Breast epithelium (tissue), 3 donors: ENCODE measurements at regions not wholly inside any gene's neighbourhood (a gene's known extent, or its start where the extent isn't known, plus 50 kb on each side); places are given as distances from the start of the nearest gene placed in this dataset.

Source experiments
- POLR2A ChIP-seq: fragments of 450-650 bp; IDR thresholded peaks from one replicate; pipeline ENCODE4 v1.6.1; 2016; ENCODE audit warnings: antibody characterized with exemption, mild to moderate bottlenecking, moderate library complexity
- POLR2AphosphoS5 ChIP-seq, 3 donors: sonication (generic); formaldehyde crosslinking; IDR thresholded peaks; one replicate each; pipeline ENCODE4 v1.6.1; 2017; ENCODE audit warnings: antibody characterized with exemption in 3 of 3
- TF ChIP-seq, protein P1 (sequence below), 3 donors: fragments of 450-650 bp; IDR thresholded peaks; one replicate each; pipeline ENCODE4 v1.5.1; 2016 to 2017; ENCODE audit warnings: antibody characterized with exemption in 3 of 3, mild to moderate bottlenecking in 3 of 3, moderate library complexity in 3 of 3

DNA sequence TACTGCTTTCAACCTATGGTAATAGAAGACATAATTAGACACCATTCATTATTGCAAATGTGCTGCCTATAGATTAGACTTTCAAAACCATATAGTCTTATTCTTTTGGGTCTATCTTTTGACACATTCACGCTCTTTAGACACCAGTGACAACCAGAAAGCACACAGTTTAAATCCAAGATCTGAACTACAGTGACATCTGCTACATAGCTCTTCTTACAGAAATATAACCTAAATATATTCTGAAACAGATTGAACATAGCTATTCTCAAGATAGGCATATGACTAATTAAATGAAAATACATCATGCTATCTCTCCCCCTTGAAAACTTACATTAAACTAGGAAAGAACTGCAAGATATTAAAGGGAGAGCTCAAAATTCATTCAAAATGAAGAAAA lies 514.2 kb upstream of the SLITRK6 start:
- TF ChIP-seq, protein P1, sequence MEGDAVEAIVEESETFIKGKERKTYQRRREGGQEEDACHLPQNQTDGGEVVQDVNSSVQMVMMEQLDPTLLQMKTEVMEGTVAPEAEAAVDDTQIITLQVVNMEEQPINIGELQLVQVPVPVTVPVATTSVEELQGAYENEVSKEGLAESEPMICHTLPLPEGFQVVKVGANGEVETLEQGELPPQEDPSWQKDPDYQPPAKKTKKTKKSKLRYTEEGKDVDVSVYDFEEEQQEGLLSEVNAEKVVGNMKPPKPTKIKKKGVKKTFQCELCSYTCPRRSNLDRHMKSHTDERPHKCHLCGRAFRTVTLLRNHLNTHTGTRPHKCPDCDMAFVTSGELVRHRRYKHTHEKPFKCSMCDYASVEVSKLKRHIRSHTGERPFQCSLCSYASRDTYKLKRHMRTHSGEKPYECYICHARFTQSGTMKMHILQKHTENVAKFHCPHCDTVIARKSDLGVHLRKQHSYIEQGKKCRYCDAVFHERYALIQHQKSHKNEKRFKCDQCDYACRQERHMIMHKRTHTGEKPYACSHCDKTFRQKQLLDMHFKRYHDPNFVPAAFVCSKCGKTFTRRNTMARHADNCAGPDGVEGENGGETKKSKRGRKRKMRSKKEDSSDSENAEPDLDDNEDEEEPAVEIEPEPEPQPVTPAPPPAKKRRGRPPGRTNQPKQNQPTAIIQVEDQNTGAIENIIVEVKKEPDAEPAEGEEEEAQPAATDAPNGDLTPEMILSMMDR (IDR thresholded peaks at IDR 0.05), result no peak
- no peak for TF ChIP-seq POLR2A
- TF ChIP-seq POLR2AphosphoS5 (IDR thresholded peaks at IDR 0.05), result no peak
